AG09309 (cell line): ENCODE measurements at regions not wholly inside any gene's neighbourhood (a gene's known extent, or its start where the extent isn't known, plus 50 kb on each side); places are given as distances from the start of the nearest gene placed in this dataset.

Experiments
- DNase-seq: peaks from one replicate; pipeline ENCODE4 v3.0.0-alpha.2; 2010; ENCODE audit warnings: low read depth
- H3K4me3 ChIP-seq: 2 replicates; pipeline ENCODE4 v1.5.1; 2011; ENCODE audit warnings: mild to moderate bottlenecking, low read depth, low read length, moderate library complexity; ENCODE audit not compliant: control insufficient read depth
- CTCF ChIP-seq: IDR thresholded peaks from 2 replicates; pipeline ENCODE4 v1.5.1; 2011; ENCODE audit warnings: mild to moderate bottlenecking, low read depth, low read length, inconsistent platforms; ENCODE audit not compliant: insufficient read depth, control insufficient read depth; ENCODE audit errors: missing control alignments

DNA sequence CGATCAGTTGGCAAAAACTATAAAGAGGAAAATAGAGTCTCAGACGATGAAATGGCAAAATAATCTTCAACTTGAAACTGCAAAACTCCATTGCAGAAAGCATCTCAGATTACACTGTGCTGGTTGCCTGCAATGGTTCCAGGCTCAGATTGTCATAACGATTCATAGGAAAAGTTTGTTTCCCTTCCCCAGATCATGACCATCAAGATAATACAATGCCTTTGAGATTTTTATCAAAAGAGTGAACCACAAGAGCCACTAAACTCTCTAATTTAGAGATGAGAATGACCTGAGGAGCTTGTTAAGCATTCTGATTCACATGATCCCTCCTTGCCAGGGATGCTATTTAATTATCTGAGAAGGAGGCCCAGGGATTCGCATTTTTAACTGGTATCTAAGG, 52.6 kb upstream of the ITGA1 start:
- DNase-seq, result no peak
- TF ChIP-seq CTCF, result no peak
- no peak overlapping the region for H3K4me3 ChIP-seq
